ENCODE measurements at regions not wholly inside any gene's neighbourhood (a gene's known extent, or its start where the extent isn't known, plus 50 kb on each side); places are given as distances from the start of the nearest gene placed in this dataset.
"Not testable (repeated sequence)": the region's sequence is repeated elsewhere in the genome, so short reads cannot be mapped to it uniquely, and the experiment has no call there.

GRCh38 chr5:121421646-121422045 lies 430.0 kb upstream of the FTMT start:
- Histone ChIP-seq H3K9me3 (ENCODE audit: control insufficient read depth in 2 of 2, insufficient read depth in 1 of 2, low read depth in 1 of 2, low read length in 1 of 2) (no peaks in the 10 kb centered on the region), H3K4me3 (ENCODE audit: low read depth in 1 of 3, low read length in 3 of 3) (no peak overlapping the region), H3K27ac (ENCODE audit: low read depth in 1 of 3, low read length in 2 of 3) (no peak overlapping the region), H3K4me1 (ENCODE audit: control insufficient read depth in 3 of 3, insufficient read depth in 2 of 3, low read depth in 1 of 3, low read length in 2 of 3) (no peaks in the 10 kb centered on the region), H3K36me3 (ENCODE audit: control insufficient read depth in 3 of 3, insufficient read depth in 2 of 3, low read depth in 1 of 3, low read length in 3 of 3) (no peaks in the 10 kb centered on the region), H3K27me3 (ENCODE audit: control insufficient read depth in 3 of 3, insufficient read depth in 3 of 3, low read length in 3 of 3) (no peaks in the 10 kb centered on the region)
- FAIRE-seq: no peak
- DNase-seq: no peak
- WGBS, 3 donors: 67 to 79% (median 75%) methylated on average over 3 of the region's 3 CpGs

- Histone ChIP-seq H3K4me1 (ENCODE audit: control insufficient read depth in 3 of 3, insufficient read depth in 2 of 3, low read depth in 1 of 3, low read length in 2 of 3) (no peaks in the 10 kb centered on the region), H3K36me3 (ENCODE audit: control insufficient read depth in 3 of 3, insufficient read depth in 2 of 3, low read depth in 1 of 3, low read length in 3 of 3) (no peaks in the 10 kb centered on the region), H3K27me3 (ENCODE audit: control insufficient read depth in 3 of 3, insufficient read depth in 3 of 3, low read length in 3 of 3) (no peaks in the 10 kb centered on the region), H3K4me3 (ENCODE audit: low read depth in 1 of 3, low read length in 3 of 3) (no peak overlapping the region), H3K9me3 (ENCODE audit: control insufficient read depth in 2 of 2, insufficient read depth in 1 of 2, low read depth in 1 of 2, low read length in 1 of 2) (no peaks in the 10 kb centered on the region), H3K27ac (ENCODE audit: low read depth in 1 of 3, low read length in 2 of 3) (no peak overlapping the region)
- FAIRE-seq (no peak), DNase-seq (no peak)
- 61 to 77% (median 69%) methylated on average over 2 of the region's 2 CpGs for WGBS, 3 donors
These were observed 426.7 kb upstream of the FTMT start for GRCh38 chr5:121424976-121425375.

DNA sequence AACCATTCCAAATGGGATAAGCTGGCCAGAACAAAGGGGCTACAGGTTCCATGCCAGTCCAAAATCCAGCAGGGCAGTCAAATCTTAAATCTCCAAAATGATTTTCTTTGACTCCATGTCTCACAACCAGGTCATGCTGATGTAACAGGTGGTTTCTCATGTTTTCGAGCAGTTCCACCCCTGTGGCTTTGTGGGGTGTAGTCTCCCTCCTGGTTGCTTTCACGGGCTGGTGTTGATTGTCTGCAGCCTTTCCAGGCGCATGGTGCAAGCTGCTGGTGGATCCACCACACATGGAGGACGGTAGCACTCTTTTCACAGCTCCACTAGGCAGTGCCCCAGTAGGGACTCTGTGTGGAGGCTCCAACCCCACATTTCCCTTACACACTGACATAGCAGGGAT lies 425.5 kb upstream of the FTMT start:
- WGBS, 3 donors: 72 to 86% (median 74%) methylated on average over 4 of the region's 4 CpGs

DNA sequence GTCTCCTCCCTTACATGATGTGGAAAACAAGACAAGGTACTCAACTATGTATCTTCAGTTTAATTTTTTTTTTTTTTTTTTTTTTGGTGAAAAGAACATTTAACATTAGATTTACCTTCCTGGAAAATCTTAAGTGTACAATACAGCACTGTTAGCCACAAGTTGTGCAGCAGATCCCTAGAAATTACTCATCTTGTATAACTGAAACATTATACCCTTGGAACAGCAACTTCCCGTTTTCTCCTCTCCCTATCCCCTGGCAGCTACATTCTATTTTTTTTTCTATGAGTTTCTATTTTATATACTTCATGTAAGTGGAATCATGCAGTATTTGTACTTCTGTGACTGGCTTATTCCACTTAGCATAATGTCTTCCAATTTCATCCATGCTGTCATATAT lies 421.9 kb upstream of the FTMT start:
- Histone ChIP-seq H3K36me3 (ENCODE audit: control insufficient read depth in 3 of 3, insufficient read depth in 2 of 3, low read depth in 1 of 3, low read length in 3 of 3) (no peaks in the 10 kb centered on the region), H3K4me1 (ENCODE audit: control insufficient read depth in 3 of 3, insufficient read depth in 2 of 3, low read depth in 1 of 3, low read length in 2 of 3) (no peaks in the 10 kb centered on the region), H3K9me3 (ENCODE audit: control insufficient read depth in 2 of 2, insufficient read depth in 1 of 2, low read depth in 1 of 2, low read length in 1 of 2) (no peaks in the 10 kb centered on the region), H3K27me3 (ENCODE audit: control insufficient read depth in 3 of 3, insufficient read depth in 3 of 3, low read length in 3 of 3) (no peaks in the 10 kb centered on the region), H3K4me3 (ENCODE audit: low read depth in 1 of 3, low read length in 3 of 3) (no peak overlapping the region), H3K27ac (ENCODE audit: low read depth in 1 of 3, low read length in 2 of 3) (no peak overlapping the region)
- WGBS, 3 donors: 65 to 67% (median 67%) methylated on average over 1 of the region's 1 CpG
- FAIRE-seq (no peak), DNase-seq (no peak)

More for the DNA sequence above, 425.5 kb upstream of the FTMT start:
- no peaks in the 10 kb centered on the region for H3K27me3 ChIP-seq (ENCODE audit: control insufficient read depth in 3 of 3, insufficient read depth in 3 of 3, low read length in 3 of 3)
- H3K4me3 ChIP-seq (ENCODE audit: low read depth in 1 of 3, low read length in 3 of 3): no peak overlapping the region
- FAIRE-seq (no peak), DNase-seq (no peak)
- no peak overlapping the region for H3K27ac ChIP-seq (ENCODE audit: low read depth in 1 of 3, low read length in 2 of 3)
- no peaks in the 10 kb centered on the region for H3K9me3 ChIP-seq (ENCODE audit: control insufficient read depth in 2 of 2, insufficient read depth in 1 of 2, low read depth in 1 of 2, low read length in 1 of 2)
- H3K4me1 ChIP-seq (ENCODE audit: control insufficient read depth in 3 of 3, insufficient read depth in 2 of 3, low read depth in 1 of 3, low read length in 2 of 3): no peaks in the 10 kb centered on the region
- no peaks in the 10 kb centered on the region for H3K36me3 ChIP-seq (ENCODE audit: control insufficient read depth in 3 of 3, insufficient read depth in 2 of 3, low read depth in 1 of 3, low read length in 3 of 3)

- Histone ChIP-seq H3K4me3 (ENCODE audit: low read depth in 1 of 3, low read length in 3 of 3) (no peak overlapping the region), H3K27ac (ENCODE audit: low read depth in 1 of 3, low read length in 2 of 3) (no peak overlapping the region), H3K4me1 (ENCODE audit: control insufficient read depth in 3 of 3, insufficient read depth in 2 of 3, low read depth in 1 of 3, low read length in 2 of 3) (no peaks in the 10 kb centered on the region), H3K36me3 (ENCODE audit: control insufficient read depth in 3 of 3, insufficient read depth in 2 of 3, low read depth in 1 of 3, low read length in 3 of 3) (no peaks in the 10 kb centered on the region), H3K27me3 (ENCODE audit: control insufficient read depth in 3 of 3, insufficient read depth in 3 of 3, low read length in 3 of 3) (no peaks in the 10 kb centered on the region), H3K9me3 (ENCODE audit: control insufficient read depth in 2 of 2, insufficient read depth in 1 of 2, low read depth in 1 of 2, low read length in 1 of 2) (no peaks in the 10 kb centered on the region)
- DNase-seq: no peak
- FAIRE-seq: no peak
- WGBS, 3 donors: 17 to 34% (median 26%) methylated on average over 4 of the region's 4 CpGs
These were observed 421.1 kb upstream of the FTMT start for GRCh38 chr5:121430538-121430937.

DNA sequence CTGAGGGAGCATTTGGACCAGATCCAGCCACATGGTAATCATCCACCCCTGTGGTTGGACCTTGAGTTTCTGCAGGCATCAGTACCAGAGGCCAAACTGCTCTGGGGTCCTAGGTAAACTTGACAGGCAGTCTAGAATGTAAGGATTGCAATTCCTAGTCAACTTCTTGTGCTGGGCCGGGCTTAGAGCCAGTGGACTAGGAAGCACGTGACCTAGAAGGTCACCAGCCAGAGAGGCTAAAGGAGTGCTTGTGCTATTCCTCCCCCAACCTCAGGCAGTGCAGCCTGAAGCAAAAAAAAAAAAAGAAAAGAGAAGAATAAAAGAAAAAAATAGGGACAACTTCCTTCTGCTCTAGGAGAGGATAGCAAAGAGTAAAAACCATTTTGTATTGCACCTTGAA lies 406.2 kb upstream of the FTMT start:
- H3K27ac ChIP-seq (ENCODE audit: low read depth in 1 of 3, low read length in 2 of 3): no peak overlapping the region
- no peak for DNase-seq
- H3K27me3 ChIP-seq (ENCODE audit: control insufficient read depth in 3 of 3, insufficient read depth in 3 of 3, low read length in 3 of 3): no peaks in the 10 kb centered on the region
- H3K4me3 ChIP-seq (ENCODE audit: low read depth in 1 of 3, low read length in 3 of 3): no peak overlapping the region
- H3K36me3 ChIP-seq (ENCODE audit: control insufficient read depth in 3 of 3, insufficient read depth in 2 of 3, low read depth in 1 of 3, low read length in 3 of 3): no peaks in the 10 kb centered on the region
- no peaks in the 10 kb centered on the region for H3K9me3 ChIP-seq (ENCODE audit: control insufficient read depth in 2 of 2, insufficient read depth in 1 of 2, low read depth in 1 of 2, low read length in 1 of 2)
- WGBS, 3 donors: 49 to 70% (median 50%) methylated on average over 2 of the region's 2 CpGs
- no peak for FAIRE-seq
- H3K4me1 ChIP-seq (ENCODE audit: control insufficient read depth in 3 of 3, insufficient read depth in 2 of 3, low read depth in 1 of 3, low read length in 2 of 3): no peaks in the 10 kb centered on the region

DNA sequence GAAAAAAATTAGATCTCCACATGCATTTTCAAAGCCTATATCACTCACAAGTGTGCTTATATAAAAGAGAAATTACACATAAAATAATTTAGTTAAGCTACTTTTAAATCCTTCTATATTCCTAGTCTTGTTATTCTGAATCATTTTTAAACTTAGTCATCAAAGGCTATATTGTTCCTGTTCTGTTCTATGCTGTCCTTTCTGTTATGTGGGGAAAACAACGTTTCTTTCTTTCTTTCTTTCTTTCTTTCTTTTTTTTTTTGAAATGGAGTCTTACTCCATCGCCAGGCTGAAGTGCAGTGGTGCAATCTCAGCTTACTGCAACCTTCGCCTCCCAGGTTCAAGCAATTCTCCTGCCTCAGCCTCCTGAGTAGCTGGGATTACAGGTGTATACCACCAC lies 389.2 kb upstream of the FTMT start:
- DNase-seq (no peak), FAIRE-seq (no peak)
- H3K4me3 ChIP-seq (ENCODE audit: low read depth in 1 of 3, low read length in 3 of 3): no peak overlapping the region
- no peaks in the 10 kb centered on the region for H3K27me3 ChIP-seq (ENCODE audit: control insufficient read depth in 3 of 3, insufficient read depth in 3 of 3, low read length in 3 of 3)
- no peaks in the 10 kb centered on the region for H3K36me3 ChIP-seq (ENCODE audit: control insufficient read depth in 3 of 3, insufficient read depth in 2 of 3, low read depth in 1 of 3, low read length in 3 of 3)
- H3K9me3 ChIP-seq (ENCODE audit: control insufficient read depth in 2 of 2, insufficient read depth in 1 of 2, low read depth in 1 of 2, low read length in 1 of 2): no peaks in the 10 kb centered on the region
- no peak overlapping the region for H3K27ac ChIP-seq (ENCODE audit: low read depth in 1 of 3, low read length in 2 of 3)
- 61 to 71% (median 69%) methylated on average over 3 of the region's 3 CpGs for WGBS, 3 donors
- H3K4me1 ChIP-seq (ENCODE audit: control insufficient read depth in 3 of 3, insufficient read depth in 2 of 3, low read depth in 1 of 3, low read length in 2 of 3): no peaks in the 10 kb centered on the region

DNA sequence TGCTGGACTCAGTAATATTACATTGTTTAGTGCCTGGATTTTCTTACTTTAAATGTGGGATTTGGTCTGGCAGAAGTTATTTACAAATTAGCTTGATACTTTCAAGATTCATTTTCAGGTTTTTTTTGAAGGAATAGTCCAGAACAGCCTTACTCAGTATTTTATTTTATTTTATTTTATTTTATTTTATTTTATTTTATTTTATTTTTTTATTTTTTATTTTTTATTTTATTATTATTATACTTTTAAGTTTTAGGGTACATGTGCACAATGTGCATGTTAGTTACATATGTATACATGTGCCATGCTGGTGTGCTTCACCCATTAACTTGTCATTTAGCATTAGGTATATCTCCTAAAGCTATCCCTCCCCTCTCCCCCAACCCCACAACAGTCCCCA lies 380.5 kb upstream of the FTMT start:
- H3K4me3 ChIP-seq (ENCODE audit: low read depth in 1 of 3, low read length in 3 of 3); H3K27ac ChIP-seq (ENCODE audit: low read depth in 1 of 3, low read length in 2 of 3); DNase-seq; H3K27me3 ChIP-seq (ENCODE audit: control insufficient read depth in 3 of 3, insufficient read depth in 3 of 3, low read length in 3 of 3); H3K9me3 ChIP-seq (ENCODE audit: control insufficient read depth in 2 of 2, insufficient read depth in 1 of 2, low read depth in 1 of 2, low read length in 1 of 2); FAIRE-seq; H3K4me1 ChIP-seq (ENCODE audit: control insufficient read depth in 3 of 3, insufficient read depth in 2 of 3, low read depth in 1 of 3, low read length in 2 of 3); H3K36me3 ChIP-seq (ENCODE audit: control insufficient read depth in 3 of 3, insufficient read depth in 2 of 3, low read depth in 1 of 3, low read length in 3 of 3): not testable (repeated sequence)

GRCh38 chr5:121478636-121479035 lies 373.0 kb upstream of the FTMT start:
- Histone ChIP-seq H3K27ac (ENCODE audit: low read depth in 1 of 3, low read length in 2 of 3) (no peak overlapping the region), H3K36me3 (ENCODE audit: control insufficient read depth in 3 of 3, insufficient read depth in 2 of 3, low read depth in 1 of 3, low read length in 3 of 3) (no peaks in the 10 kb centered on the region), H3K4me1 (ENCODE audit: control insufficient read depth in 3 of 3, insufficient read depth in 2 of 3, low read depth in 1 of 3, low read length in 2 of 3) (no peaks in the 10 kb centered on the region), H3K27me3 (ENCODE audit: control insufficient read depth in 3 of 3, insufficient read depth in 3 of 3, low read length in 3 of 3) (no peaks in the 10 kb centered on the region), H3K4me3 (ENCODE audit: low read depth in 1 of 3, low read length in 3 of 3) (no peak overlapping the region), H3K9me3 (ENCODE audit: control insufficient read depth in 2 of 2, insufficient read depth in 1 of 2, low read depth in 1 of 2, low read length in 1 of 2) (no peaks in the 10 kb centered on the region)
- 41 to 56% (median 48%) methylated on average over 3 of the region's 3 CpGs for WGBS, 3 donors
- FAIRE-seq (no peak), DNase-seq (no peak)
